CD14-positive monocyte (primary cell): ENCODE measurements at regions not wholly inside any gene's neighbourhood (a gene's known extent, or its start where the extent isn't known, plus 50 kb on each side); places are given as distances from the start of the nearest gene placed in this dataset.

ENCODE experiments used
- DNase-seq, 3 donors: peaks; one replicate each; pipeline ENCODE4 v3.0.0-alpha.2; 2011 to 2022
- H2AFZ ChIP-seq: 2 replicates; pipeline ENCODE4 v1.6.0; 2012; ENCODE audit warnings: mild to moderate bottlenecking, low read depth, low read length, inconsistent platforms; ENCODE audit not compliant: insufficient read depth, poor library complexity, severe bottlenecking
- H3K27ac ChIP-seq, 2 donors: 1 replicate in 1 of 2; 2 replicates in 1 of 2; pipeline ENCODE4 v1.5.1; 2012 to 2013; ENCODE audit warnings: low read length in 2 of 2, control low read depth in 1 of 2, inconsistent platforms in 1 of 2, low read depth in 1 of 2, mild to moderate bottlenecking in 1 of 2
- H3K27me3 ChIP-seq, 2 donors: one replicate each; pipeline versions ENCODE4 v1.6.0 to v1.6.1; 2011 to 2013; ENCODE audit warnings: low read length in 2 of 2; ENCODE audit not compliant: control insufficient read depth in 2 of 2, insufficient read depth in 2 of 2
- H3K36me3 ChIP-seq, 2 donors: replicated peaks in 1 of 2; 1 replicate in 1 of 2; 2 replicates in 1 of 2; pipeline versions ENCODE4 v1.5.1 to v1.6.1; 2012 to 2013; ENCODE audit warnings: low read length in 2 of 2, control low read depth in 1 of 2, inconsistent platforms in 1 of 2, mild to moderate bottlenecking in 1 of 2; ENCODE audit not compliant: insufficient read depth in 2 of 2, control insufficient read depth in 1 of 2
- H3K4me1 ChIP-seq, 2 donors: 1 replicate in 1 of 2; 2 replicates in 1 of 2; pipeline versions ENCODE4 v1.5.1 to v1.6.1; 2012 to 2013; ENCODE audit warnings: low read length in 2 of 2, control low read depth in 1 of 2, inconsistent platforms in 1 of 2, mild to moderate bottlenecking in 1 of 2, moderate library complexity in 1 of 2; ENCODE audit not compliant: insufficient read depth in 2 of 2, control insufficient read depth in 1 of 2
- H3K4me2 ChIP-seq: replicated peaks from 2 replicates; pipeline ENCODE3; 2012; ENCODE audit warnings: low read length, moderate library complexity, mild to moderate bottlenecking; ENCODE audit not compliant: poor library complexity, severe bottlenecking; ENCODE audit errors: extremely low read depth
- H3K4me3 ChIP-seq, 3 experiments: fragments of 200-600 bp in 1 of 3; sonication (generic) in 1 of 3; replicated peaks in 1 of 3; 1 replicate in 2 of 3; 2 replicates in 1 of 3; pipeline ENCODE4 v1.5.1; 2011 to 2013; ENCODE audit warnings: low read length in 3 of 3, mild to moderate bottlenecking in 3 of 3, control low read depth in 2 of 3, low read depth in 2 of 3, inconsistent platforms in 1 of 3, moderate library complexity in 1 of 3
- H3K79me2 ChIP-seq: 2 replicates; pipeline ENCODE4 v1.6.0; 2012; ENCODE audit warnings: mild to moderate bottlenecking, control low read depth, inconsistent platforms, low read length, moderate library complexity; ENCODE audit not compliant: insufficient read depth
- H3K9ac ChIP-seq: 2 replicates; pipeline ENCODE4 v1.6.0; 2017; ENCODE audit warnings: low read length, mild to moderate bottlenecking; ENCODE audit not compliant: insufficient read depth, poor library complexity, severe bottlenecking
- H3K9me3 ChIP-seq, 2 donors: replicated peaks in 1 of 2; 1 replicate in 1 of 2; 2 replicates in 1 of 2; pipeline versions ENCODE4 v1.5.1 to v1.6.1; 2012 to 2013; ENCODE audit warnings: low read length in 2 of 2, control low read depth in 1 of 2; ENCODE audit not compliant: control insufficient read depth in 1 of 2, insufficient read depth in 1 of 2
- H4K20me1 ChIP-seq: 2 replicates; pipeline ENCODE4 v1.6.0; 2012; ENCODE audit warnings: mild to moderate bottlenecking, low read length, control low read depth, moderate library complexity; ENCODE audit not compliant: insufficient read depth
- H3K27ac Mint-ChIP-seq, 7 donors: one replicate each; pipeline ENCODE4 v1.8.0; 2020; ENCODE audit warnings: mild to moderate bottlenecking in 7 of 7, mixed read lengths in 7 of 7, moderate library complexity in 6 of 7, inconsistent platforms in 2 of 7
- H3K27me3 Mint-ChIP-seq, 3 donors: one replicate each; pipeline ENCODE4 v1.8.0; 2021 to 2022; ENCODE audit warnings: low read depth in 3 of 3, mild to moderate bottlenecking in 3 of 3, mixed read lengths in 3 of 3, moderate library complexity in 3 of 3, inconsistent platforms in 1 of 3
- H3K36me3 Mint-ChIP-seq, 2 donors: one replicate each; pipeline ENCODE4 v1.8.0; 2020; ENCODE audit warnings: mixed read lengths in 2 of 2, inconsistent platforms in 1 of 2, mild to moderate bottlenecking in 1 of 2
- H3K4me1 Mint-ChIP-seq: one replicate; pipeline ENCODE4 v1.8.0; 2020; ENCODE audit warnings: mild to moderate bottlenecking, mixed read lengths
- H3K4me3 Mint-ChIP-seq, 2 donors: one replicate each; pipeline ENCODE4 v1.8.0; 2020; ENCODE audit warnings: mild to moderate bottlenecking in 2 of 2, mixed read lengths in 2 of 2, moderate library complexity in 1 of 2
- H3K9me3 Mint-ChIP-seq, 7 donors: one replicate each; pipeline ENCODE4 v1.8.0; 2020 to 2022; ENCODE audit warnings: mixed read lengths in 7 of 7, mild to moderate bottlenecking in 6 of 7, moderate library complexity in 6 of 7, inconsistent platforms in 2 of 7
- CTCF ChIP-seq: fragments of 200-600 bp; IDR thresholded peaks from one replicate; pipeline ENCODE4 v1.8.0; 2022; ENCODE audit warnings: antibody characterized with exemption, mild to moderate bottlenecking
- WGBS: methylation state at CpG from one replicate; pipeline ENCODE4 v1.1.5; 2013; ENCODE audit warnings: missing lambda C conversion rate; ENCODE audit not compliant: insufficient coverage; 5-methylcytosine and 5-hydroxymethylcytosine counted together
- intact Hi-C, 2 donors: fragments of 100-400 bp; cut with micrococcal nuclease; formaldehyde crosslinking; loops; one replicate each; pipeline versions ENCODE4 v1.15.0 to v1.15.1; 2023

- no peaks in the 10 kb centered on the region for H3K36me3 ChIP-seq
- H2AFZ ChIP-seq: no peak overlapping the region
- no peak overlapping the region for H3K4me2 ChIP-seq
- H3K4me3 Mint-ChIP-seq: no peak overlapping the region
- H3K9me3 Mint-ChIP-seq: peaks cover 0 to 6% (median 3%) of the 10 kb centered on the region in 7 donors
- H3K4me3 ChIP-seq: no peak overlapping the region
- intact Hi-C loops: no loop called here
- no peaks in the 10 kb centered on the region for H3K36me3 Mint-ChIP-seq
- H3K27ac Mint-ChIP-seq: no peak overlapping the region
- H3K27ac ChIP-seq: no peak overlapping the region
- H3K4me1 ChIP-seq: no peaks in the 10 kb centered on the region
- H3K4me1 Mint-ChIP-seq: no peaks in the 10 kb centered on the region
- H3K79me2 ChIP-seq: no peaks in the 10 kb centered on the region
- H4K20me1 ChIP-seq: no peaks in the 10 kb centered on the region
- H3K27me3 ChIP-seq: no peaks in the 10 kb centered on the region
- peaks cover 6 to 7% of the 10 kb centered on the region in 2 donors for H3K9me3 ChIP-seq
- no peak for TF ChIP-seq CTCF
- no peak overlapping the region for H3K9ac ChIP-seq
- peaks cover 0 to 1% (median 0%) of the 10 kb centered on the region in 3 donors for H3K27me3 Mint-ChIP-seq
- WGBS: 100% methylated on average over 1 of the region's 4 CpGs
- no peak for DNase-seq
Measured at GRCh38 chr15:35775471-35775870, 229.5 kb upstream of the DPH6 start.

- H2AFZ ChIP-seq: no peak overlapping the region
- no peak overlapping the region for H3K27ac ChIP-seq
- 90% methylated on average over 3 of the region's 9 CpGs for WGBS
- Mint-ChIP-seq H3K4me3 (no peak overlapping the region), H3K27ac (no peak overlapping the region), H3K36me3 (no peaks in the 10 kb centered on the region), H3K4me1 (no peaks in the 10 kb centered on the region), H3K27me3 (peaks cover 0 to 1% (median 0%) of the 10 kb centered on the region in 3 donors), H3K9me3 (peaks cover 0 to 10% (median 4%) of the 10 kb centered on the region in 7 donors)
- H3K4me1 ChIP-seq: no peaks in the 10 kb centered on the region
- intact Hi-C loops: no loop called here
- DNase-seq: no peak
- TF ChIP-seq CTCF: no peak
- H3K27me3 ChIP-seq: no peaks in the 10 kb centered on the region
- H3K9ac ChIP-seq: no peak overlapping the region
- no peaks in the 10 kb centered on the region for H3K79me2 ChIP-seq
- H3K4me3 ChIP-seq: no peak overlapping the region
- no peaks in the 10 kb centered on the region for H3K36me3 ChIP-seq
- no peak overlapping the region for H3K4me2 ChIP-seq
- H3K9me3 ChIP-seq: peaks cover 0 to 7% of the 10 kb centered on the region in 2 donors
- H4K20me1 ChIP-seq: no peaks in the 10 kb centered on the region
Measured at GRCh38 chr15:35777061-35777460, 231.1 kb upstream of the DPH6 start.
